Smooth muscle cell (in vitro differentiated cells): ENCODE measurements at regions not wholly inside any gene's neighbourhood (a gene's known extent, or its start where the extent isn't known, plus 50 kb on each side); places are given as distances from the start of the nearest gene placed in this dataset.

Experiments used
- DNase-seq: peaks from one replicate; lab custom pipeline; 2025; ENCODE audit not compliant: unreplicated experiment; lab: John Stamatoyannopoulos, UW
- H2AFZ ChIP-seq: fragments of 200-600 bp; sonication (generic); 2 replicates; pipeline ENCODE4 v1.6.0; 2016; ENCODE audit warnings: antibody characterized with exemption, low read depth, mild to moderate bottlenecking
- H3F3A ChIP-seq: fragments of 200-600 bp; sonication (generic); 2 replicates; pipeline ENCODE4 v1.6.0; 2017; ENCODE audit warnings: antibody characterized with exemption, low read depth
- H3K27ac ChIP-seq: fragments of 200-600 bp; sonication (generic); 2 replicates; pipeline ENCODE4 v1.5.1; 2016; ENCODE audit warnings: low read depth, mild to moderate bottlenecking
- H3K27me3 ChIP-seq: fragments of 200-600 bp; sonication (generic); 2 replicates; pipeline ENCODE4 v1.6.1; 2016; ENCODE audit warnings: low read depth, mild to moderate bottlenecking
- H3K36me3 ChIP-seq: fragments of 200-600 bp; sonication (generic); 2 replicates; pipeline ENCODE4 v1.5.1; 2016; ENCODE audit warnings: low read depth
- H3K4me1 ChIP-seq: fragments of 200-600 bp; sonication (generic); 2 replicates; pipeline ENCODE4 v1.5.1; 2016; ENCODE audit warnings: low read depth
- H3K4me2 ChIP-seq: fragments of 200-600 bp; sonication (generic); 2 replicates; pipeline ENCODE4 v1.6.0; 2016; ENCODE audit warnings: mild to moderate bottlenecking
- H3K4me3 ChIP-seq: fragments of 200-600 bp; sonication (generic); 2 replicates; pipeline ENCODE4 v1.5.1; 2016; ENCODE audit warnings: mild to moderate bottlenecking
- H3K79me2 ChIP-seq: fragments of 200-600 bp; sonication (generic); 2 replicates; pipeline ENCODE4 v1.6.0; 2016; ENCODE audit warnings: low read depth, mild to moderate bottlenecking
- H3K9ac ChIP-seq: fragments of 200-600 bp; sonication (generic); 2 replicates; pipeline ENCODE4 v1.6.0; 2016; ENCODE audit warnings: low read depth
- H3K9me3 ChIP-seq: fragments of 200-600 bp; sonication (generic); replicated peaks from 2 replicates; pipeline ENCODE4 v1.5.1; 2016; ENCODE audit warnings: low read depth
- H4K20me1 ChIP-seq: fragments of 200-600 bp; sonication (generic); 2 replicates; pipeline ENCODE4 v1.6.0; 2016; ENCODE audit warnings: low read depth
- CTCF ChIP-seq: fragments of 200-600 bp; sonication (generic); IDR thresholded peaks from 2 replicates; pipeline ENCODE4 v1.5.1; 2017; ENCODE audit warnings: borderline replicate concordance, mild to moderate bottlenecking, antibody characterized with exemption; ENCODE audit not compliant: insufficient read depth, poor library complexity, severe bottlenecking
- WGBS: methylation state at CpG from one replicate; pipeline ENCODE4 v1.1.7; 2016; ENCODE audit warnings: low lambda C conversion rate; 5-methylcytosine and 5-hydroxymethylcytosine counted together

DNA sequence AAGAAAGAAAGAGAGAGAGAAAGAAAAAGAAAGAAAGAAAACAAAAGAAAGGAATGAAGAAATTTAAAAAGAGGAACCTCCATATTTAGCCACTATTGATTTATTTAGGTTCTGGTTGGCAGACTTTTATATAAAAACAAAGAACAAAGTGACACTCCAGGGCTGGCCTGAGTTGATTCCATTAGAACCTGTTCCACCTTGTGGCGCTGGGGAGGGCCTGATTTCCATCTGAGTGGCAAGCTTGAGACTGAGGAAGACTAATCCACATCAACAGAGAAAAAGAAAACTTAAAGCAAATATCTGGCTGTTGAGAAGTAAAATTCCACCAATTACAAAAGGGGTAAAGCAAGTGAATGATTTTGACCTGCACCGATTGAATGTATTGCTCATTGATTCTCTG is 345.3 kb downstream of the EN1 start:
- Histone ChIP-seq H4K20me1 (no peaks in the 10 kb centered on the region), H3K4me2 (no peak overlapping the region), H3K36me3 (no peaks in the 10 kb centered on the region), H3K27me3 (peaks cover 23% of the 10 kb centered on the region), H3F3A (no peaks in the 10 kb centered on the region), H3K27ac (no peak overlapping the region), H3K4me3 (no peak overlapping the region), H3K4me1 (no peaks in the 10 kb centered on the region), H3K9me3 (no peaks in the 10 kb centered on the region), H2AFZ (no peak overlapping the region), H3K9ac (no peak overlapping the region), H3K79me2 (no peaks in the 10 kb centered on the region)
- 86% methylated on average over 2 of the region's 2 CpGs for WGBS
- no peak for DNase-seq
- no peak for TF ChIP-seq CTCF

DNA sequence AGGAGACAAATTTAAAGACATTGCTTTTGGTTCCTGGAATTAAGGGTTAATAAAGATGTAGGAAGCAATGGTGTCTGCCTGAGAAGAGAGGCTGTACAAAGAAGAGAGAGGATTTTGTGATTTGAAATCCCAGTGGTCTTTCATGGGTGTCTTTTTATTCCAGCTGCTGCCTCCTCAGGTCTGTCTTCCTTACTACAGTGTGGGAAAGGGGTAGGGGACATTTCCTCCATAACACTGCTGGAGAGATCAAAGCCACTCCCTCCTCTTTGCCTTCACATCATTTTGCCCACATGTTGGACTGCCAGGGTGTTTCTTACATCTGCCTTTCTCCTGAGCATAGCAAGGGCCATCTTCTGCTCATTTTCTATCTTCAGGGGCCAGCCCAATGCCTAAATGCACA is 348.5 kb downstream of the EN1 start:
- Histone ChIP-seq H3K4me2 (no peak overlapping the region), H2AFZ (no peak overlapping the region), H3K79me2 (no peaks in the 10 kb centered on the region), H3K36me3 (no peaks in the 10 kb centered on the region), H3K27ac (no peak overlapping the region), H3K27me3 (peaks cover 28% of the 10 kb centered on the region), H3K4me3 (no peak overlapping the region), H3F3A (no peaks in the 10 kb centered on the region), H3K4me1 (no peaks in the 10 kb centered on the region), H3K9me3 (no peaks in the 10 kb centered on the region), H3K9ac (no peak overlapping the region), H4K20me1 (no peaks in the 10 kb centered on the region)
- no peak for DNase-seq
- no peak for TF ChIP-seq CTCF

DNA sequence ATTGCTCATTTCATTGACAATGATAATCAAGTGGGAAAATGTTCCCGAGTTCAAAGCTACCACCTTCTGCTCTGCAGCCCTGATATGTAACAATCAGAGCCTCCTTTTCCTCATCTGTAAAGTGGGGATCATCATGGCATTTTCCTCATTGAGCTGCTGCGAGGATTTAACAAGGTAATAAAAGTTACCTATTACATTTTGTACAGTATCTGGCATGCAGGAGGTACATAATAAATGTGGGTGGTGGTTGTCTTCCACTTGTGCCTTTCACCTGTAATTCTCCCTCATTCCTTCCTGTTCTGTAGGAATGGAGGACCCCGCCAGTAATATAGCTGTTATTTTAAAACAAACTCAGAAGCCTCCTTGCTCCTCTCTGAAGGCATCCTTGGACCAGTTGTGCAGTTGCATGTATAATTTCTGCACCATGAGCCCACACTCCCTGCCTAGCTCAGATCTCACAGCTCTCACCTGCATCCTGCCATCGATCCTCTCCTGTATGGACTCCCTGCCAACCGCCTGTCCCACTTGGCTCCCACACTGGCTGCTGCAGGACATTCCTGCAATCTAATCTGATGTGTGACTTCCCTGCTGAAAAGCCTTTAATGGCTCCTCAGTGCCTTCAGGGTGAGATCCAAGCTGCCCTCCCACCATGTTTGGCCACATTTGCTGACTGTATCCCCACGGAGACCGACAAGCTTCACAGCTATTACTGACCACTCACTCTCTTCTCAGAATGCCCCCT is 350.4 kb downstream of the EN1 start:
- H3K27ac ChIP-seq: no peak overlapping the region
- no peak overlapping the region for H3K9ac ChIP-seq
- H3K4me3 ChIP-seq: no peak overlapping the region
- 81% methylated on average over 7 of the region's 7 CpGs for WGBS
- DNase-seq: no peak
- no peak for TF ChIP-seq CTCF
- no peaks in the 10 kb centered on the region for H3K36me3 ChIP-seq
- no peaks in the 10 kb centered on the region for H3K9me3 ChIP-seq
- H3K79me2 ChIP-seq: no peaks in the 10 kb centered on the region
- no peak overlapping the region for H3K4me2 ChIP-seq
- no peaks in the 10 kb centered on the region for H3K4me1 ChIP-seq
- no peaks in the 10 kb centered on the region for H4K20me1 ChIP-seq
- H2AFZ ChIP-seq: no peak overlapping the region
- no peaks in the 10 kb centered on the region for H3F3A ChIP-seq
- H3K27me3 ChIP-seq: peaks cover 13% of the 10 kb centered on the region

DNA sequence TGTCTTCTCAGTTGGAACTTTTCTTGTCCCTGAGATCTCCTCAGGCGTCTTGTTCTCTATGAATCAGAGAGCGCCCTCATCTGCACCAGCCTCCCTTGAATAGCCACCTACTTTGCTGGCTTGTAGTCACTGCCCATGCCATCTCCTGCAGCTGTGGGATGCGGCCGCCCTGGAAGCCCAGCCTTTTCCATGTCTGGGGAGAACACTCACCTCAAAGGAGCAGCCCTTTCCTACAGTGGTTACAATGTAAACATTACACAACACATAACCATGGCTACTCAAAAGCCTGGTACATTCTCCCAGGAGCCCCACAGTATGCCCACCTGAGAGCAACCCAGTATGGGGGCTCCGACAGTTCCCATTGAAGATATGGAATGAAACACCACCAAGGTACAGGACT is 351.0 kb downstream of the EN1 start:
- Histone ChIP-seq H3K27me3 (peaks cover 12% of the 10 kb centered on the region), H3K36me3 (no peaks in the 10 kb centered on the region), H4K20me1 (no peaks in the 10 kb centered on the region), H3K4me1 (no peaks in the 10 kb centered on the region), H3K79me2 (no peaks in the 10 kb centered on the region), H3K4me3 (no peak overlapping the region), H3K9me3 (no peaks in the 10 kb centered on the region), H3K27ac (no peak overlapping the region), H3K4me2 (no peak overlapping the region), H2AFZ (no peak overlapping the region), H3K9ac (no peak overlapping the region), H3F3A (no peaks in the 10 kb centered on the region)
- 81% methylated on average over 5 of the region's 5 CpGs for WGBS
- TF ChIP-seq CTCF: no peak
- DNase-seq: no peak
